ENCODE measurements at regions not wholly inside any gene's neighbourhood (a gene's known extent, or its start where the extent isn't known, plus 50 kb on each side); places are given as distances from the start of the nearest gene placed in this dataset.

- DNase-seq: no peak
These were observed 251.6 kb upstream of the ZPLD1 start for GRCh38 chr3:102183186-102183585.

- no peak for DNase-seq
These were observed 251.2 kb upstream of the ZPLD1 start for GRCh38 chr3:102183623-102184022.

- no peak for DNase-seq
These were observed 245.3 kb upstream of the ZPLD1 start for GRCh38 chr3:102189541-102189940.

- DNase-seq: no peak
These were observed 244.7 kb upstream of the ZPLD1 start for GRCh38 chr3:102189956-102190723.

- no peak for DNase-seq
These were observed 242.2 kb upstream of the ZPLD1 start for GRCh38 chr3:102192575-102192974.

GRCh38 chr3:102193255-102193654 is 241.6 kb upstream of the ZPLD1 start:
- DNase-seq: no peak

- no peak for DNase-seq
These were observed 240.8 kb upstream of the ZPLD1 start for GRCh38 chr3:102194001-102194400.

GRCh38 chr3:102194760-102195159 is 240.1 kb upstream of the ZPLD1 start:
- no peak for DNase-seq

GRCh38 chr3:102195198-102195948 is 239.4 kb upstream of the ZPLD1 start:
- no peak for DNase-seq

GRCh38 chr3:102200126-102200525 is 234.7 kb upstream of the ZPLD1 start:
- DNase-seq: no peak

- DNase-seq: no peak
These were observed 234.3 kb upstream of the ZPLD1 start for GRCh38 chr3:102200560-102200959.

GRCh38 chr3:102205647-102206046 is 229.2 kb upstream of the ZPLD1 start:
- DNase-seq: no peak

GRCh38 chr3:102206511-102207031 is 228.2 kb upstream of the ZPLD1 start:
- DNase-seq: no peak

- no peak for DNase-seq
These were observed 227.7 kb upstream of the ZPLD1 start for GRCh38 chr3:102207151-102207571.

GRCh38 chr3:102215166-102215565 is 219.6 kb upstream of the ZPLD1 start:
- DNase-seq: no peak

GRCh38 chr3:102223132-102223531 is 211.7 kb upstream of the ZPLD1 start:
- no peak for DNase-seq

GRCh38 chr3:102224171-102224570 is 210.6 kb upstream of the ZPLD1 start:
- no peak for DNase-seq

GRCh38 chr3:102225005-102225404 is 209.8 kb upstream of the ZPLD1 start:
- no peak for DNase-seq

- peak; percentile 50 for DNase-seq
These were observed 209.2 kb upstream of the ZPLD1 start for GRCh38 chr3:102225407-102226132.

GRCh38 chr3:102226463-102226862 is 208.4 kb upstream of the ZPLD1 start:
- DNase-seq: no peak

GRCh38 chr3:102229062-102229655 is 205.7 kb upstream of the ZPLD1 start:
- DNase-seq: peak; percentile 87

GRCh38 chr3:102230057-102230456 is 204.8 kb upstream of the ZPLD1 start:
- no peak for DNase-seq
